Testis (tissue), 2 donors: ENCODE measurements at regions not wholly inside any gene's neighbourhood (a gene's known extent, or its start where the extent isn't known, plus 50 kb on each side); places are given as distances from the start of the nearest gene placed in this dataset.

ENCODE experiments used
- DNase-seq: peaks from one replicate; pipeline ENCODE4 v3.0.0-alpha.2; 2019
- H3K27ac ChIP-seq, 2 donors: fragments of 200-600 bp; sonication (generic); one replicate each; pipeline ENCODE4 v1.5.1; 2019
- H3K27me3 ChIP-seq: fragments of 200-600 bp; sonication (generic); one replicate; pipeline ENCODE4 v1.5.1; 2019
- H3K36me3 ChIP-seq: fragments of 200-600 bp; sonication (generic); one replicate; pipeline ENCODE4 v1.5.1; 2017; ENCODE audit warnings: low read depth; ENCODE audit errors: missing control alignments
- H3K4me1 ChIP-seq: fragments of 200-600 bp; sonication (generic); one replicate; pipeline ENCODE4 v1.5.1; 2019
- H3K4me3 ChIP-seq, 2 donors: fragments of 200-600 bp; sonication (generic); one replicate each; pipeline ENCODE4 v1.5.1; 2017 to 2019
- H3K9me3 ChIP-seq: fragments of 200-600 bp; sonication (generic); one replicate; pipeline ENCODE4 v1.5.1; 2017
- POLR2A ChIP-seq: fragments of 450-650 bp; IDR thresholded peaks from one replicate; pipeline ENCODE4 v1.6.1; 2017; ENCODE audit warnings: antibody characterized with exemption, mild to moderate bottlenecking, moderate library complexity
- WGBS, 2 donors: methylation state at CpG; one replicate each; pipeline ENCODE4 v1.1.5; 2018; 5-methylcytosine and 5-hydroxymethylcytosine counted together
- intact Hi-C: fragments of 100-400 bp; cut with DNase I; formaldehyde crosslinking; loops from one replicate; pipeline ENCODE4 v1.15.1; 2023; ENCODE audit warnings: low total_unique reads
- TF ChIP-seq, protein P1 (sequence below), 3 experiments: fragments of 450-650 bp in 2 of 3; fragments of 200-600 bp in 1 of 3; sonication (generic) in 1 of 3; IDR thresholded peaks; one replicate each; pipeline ENCODE4 v1.5.1; 2016 to 2019; ENCODE audit warnings: antibody characterized with exemption in 3 of 3, mild to moderate bottlenecking in 2 of 3, moderate library complexity in 1 of 3

DNA sequence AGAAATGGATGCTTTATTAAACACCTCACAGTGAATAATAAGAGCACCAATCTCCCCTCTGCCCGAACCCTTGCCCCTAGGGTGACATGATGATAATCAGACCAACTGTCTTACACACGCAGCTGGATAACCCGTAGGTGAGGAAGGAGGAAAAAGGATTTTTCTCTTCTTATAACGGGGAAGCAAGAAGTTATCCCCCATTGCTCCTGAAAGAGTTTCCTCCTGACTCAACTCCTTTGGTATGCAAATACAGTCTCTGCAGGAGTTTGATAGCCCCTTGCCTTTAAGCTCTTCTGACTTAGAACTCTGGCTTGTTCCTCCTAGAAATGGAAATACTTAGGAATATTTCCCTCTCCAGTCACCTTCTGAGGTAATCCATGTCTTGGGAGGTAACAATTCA is 455.8 kb downstream of the TMEM135 start:
- intact Hi-C loops = no loop called here
- no peaks in the 10 kb centered on the region for H3K27me3 ChIP-seq
- H3K4me3 ChIP-seq = no peak overlapping the region
- H3K27ac ChIP-seq = no peak overlapping the region
- WGBS, 2 donors = 66 to 71% methylated on average over 4 of the region's 4 CpGs
- H3K9me3 ChIP-seq = no peaks in the 10 kb centered on the region
- H3K4me1 ChIP-seq = no peaks in the 10 kb centered on the region
- no peaks in the 10 kb centered on the region for H3K36me3 ChIP-seq
- no peak for TF ChIP-seq POLR2A
- TF ChIP-seq, protein P1, sequence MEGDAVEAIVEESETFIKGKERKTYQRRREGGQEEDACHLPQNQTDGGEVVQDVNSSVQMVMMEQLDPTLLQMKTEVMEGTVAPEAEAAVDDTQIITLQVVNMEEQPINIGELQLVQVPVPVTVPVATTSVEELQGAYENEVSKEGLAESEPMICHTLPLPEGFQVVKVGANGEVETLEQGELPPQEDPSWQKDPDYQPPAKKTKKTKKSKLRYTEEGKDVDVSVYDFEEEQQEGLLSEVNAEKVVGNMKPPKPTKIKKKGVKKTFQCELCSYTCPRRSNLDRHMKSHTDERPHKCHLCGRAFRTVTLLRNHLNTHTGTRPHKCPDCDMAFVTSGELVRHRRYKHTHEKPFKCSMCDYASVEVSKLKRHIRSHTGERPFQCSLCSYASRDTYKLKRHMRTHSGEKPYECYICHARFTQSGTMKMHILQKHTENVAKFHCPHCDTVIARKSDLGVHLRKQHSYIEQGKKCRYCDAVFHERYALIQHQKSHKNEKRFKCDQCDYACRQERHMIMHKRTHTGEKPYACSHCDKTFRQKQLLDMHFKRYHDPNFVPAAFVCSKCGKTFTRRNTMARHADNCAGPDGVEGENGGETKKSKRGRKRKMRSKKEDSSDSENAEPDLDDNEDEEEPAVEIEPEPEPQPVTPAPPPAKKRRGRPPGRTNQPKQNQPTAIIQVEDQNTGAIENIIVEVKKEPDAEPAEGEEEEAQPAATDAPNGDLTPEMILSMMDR (IDR thresholded peaks at IDR 0.05) = no peak
- no peak for DNase-seq

DNA sequence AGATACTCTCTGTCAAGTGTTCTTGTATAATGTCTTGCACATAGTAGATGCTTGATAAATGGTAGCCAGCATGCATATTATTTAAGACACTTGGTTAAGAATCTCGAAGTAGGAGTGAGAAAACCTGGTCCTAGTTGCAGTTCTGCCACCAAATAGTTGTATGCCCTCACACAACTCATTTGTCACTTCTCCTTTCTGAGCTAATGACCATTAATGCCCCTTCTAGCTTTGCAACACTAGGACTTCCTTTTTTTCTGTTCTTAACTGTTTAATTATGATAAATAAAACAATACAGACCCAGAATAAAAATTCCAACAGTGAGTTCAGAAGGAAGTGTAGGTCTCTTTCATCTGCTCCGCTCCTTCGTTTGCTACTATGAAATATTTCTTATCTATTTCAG is 453.6 kb downstream of the TMEM135 start:
- TF ChIP-seq POLR2A = no peak
- TF ChIP-seq, protein P1 (IDR thresholded peaks at IDR 0.05) = no peak
- no peak for DNase-seq
- no peak overlapping the region for H3K4me3 ChIP-seq
- 68 to 73% methylated on average over 3 of the region's 3 CpGs for WGBS, 2 donors
- no peaks in the 10 kb centered on the region for H3K4me1 ChIP-seq
- no peak overlapping the region for H3K27ac ChIP-seq
- H3K36me3 ChIP-seq = no peaks in the 10 kb centered on the region
- intact Hi-C loops = no loop called here
- H3K27me3 ChIP-seq = no peaks in the 10 kb centered on the region
- no peaks in the 10 kb centered on the region for H3K9me3 ChIP-seq

DNA sequence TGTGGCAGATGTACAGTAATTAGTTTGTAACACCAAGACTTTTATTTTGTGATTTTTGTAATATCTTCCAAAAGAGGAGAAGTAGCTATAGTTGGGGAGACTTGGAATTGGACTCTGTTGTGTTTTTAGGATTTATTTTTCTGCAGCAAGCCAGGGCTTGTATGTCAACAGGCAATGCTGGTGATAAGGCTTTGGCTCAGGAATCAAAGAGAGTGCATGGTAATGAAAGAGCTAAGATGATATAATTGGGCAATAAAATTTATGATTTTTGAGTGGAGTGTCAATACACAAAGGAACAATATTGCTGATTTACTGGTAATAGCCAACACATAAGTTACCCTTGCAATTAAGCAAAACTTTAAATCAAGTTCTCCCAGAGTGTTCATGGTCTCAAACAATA is 452.9 kb downstream of the TMEM135 start:
- no peak for DNase-seq
- Histone ChIP-seq H3K27ac (no peak overlapping the region), H3K27me3 (no peaks in the 10 kb centered on the region), H3K36me3 (no peaks in the 10 kb centered on the region), H3K4me1 (no peaks in the 10 kb centered on the region), H3K9me3 (no peaks in the 10 kb centered on the region), H3K4me3 (no peak overlapping the region)
- TF ChIP-seq, protein P1 (IDR thresholded peaks at IDR 0.05) = no peak
- no peak for TF ChIP-seq POLR2A
- intact Hi-C loops = no loop called here

DNA sequence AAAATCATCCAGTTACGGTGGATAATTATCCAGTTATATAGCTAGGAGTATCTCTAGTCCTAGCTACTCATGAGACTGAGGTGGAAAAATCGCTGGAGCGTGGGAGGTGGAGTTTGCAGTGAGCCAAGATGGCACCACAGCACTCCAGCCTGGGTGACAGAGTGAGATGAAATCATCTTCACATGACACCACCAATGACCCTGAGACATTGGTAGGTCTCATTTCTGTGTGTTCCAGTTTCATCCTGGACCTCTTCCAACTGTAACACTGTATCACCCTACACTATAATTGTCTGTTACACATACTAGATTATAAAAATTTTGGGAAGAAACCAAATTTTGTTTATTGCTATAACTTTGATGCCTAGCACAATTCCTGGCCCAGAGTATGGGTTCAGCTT is 446.8 kb downstream of the TMEM135 start:
- TF ChIP-seq, protein P1 (IDR thresholded peaks at IDR 0.05) = no peak
- TF ChIP-seq POLR2A = no peak
- DNase-seq = no peak
- Histone ChIP-seq H3K4me1 (no peaks in the 10 kb centered on the region), H3K27me3 (no peaks in the 10 kb centered on the region), H3K27ac (no peak overlapping the region), H3K4me3 (no peak overlapping the region), H3K9me3 (no peaks in the 10 kb centered on the region), H3K36me3 (no peaks in the 10 kb centered on the region)
- WGBS, 2 donors = 81 to 93% methylated on average over 3 of the region's 3 CpGs
- intact Hi-C loops = no loop called here

DNA sequence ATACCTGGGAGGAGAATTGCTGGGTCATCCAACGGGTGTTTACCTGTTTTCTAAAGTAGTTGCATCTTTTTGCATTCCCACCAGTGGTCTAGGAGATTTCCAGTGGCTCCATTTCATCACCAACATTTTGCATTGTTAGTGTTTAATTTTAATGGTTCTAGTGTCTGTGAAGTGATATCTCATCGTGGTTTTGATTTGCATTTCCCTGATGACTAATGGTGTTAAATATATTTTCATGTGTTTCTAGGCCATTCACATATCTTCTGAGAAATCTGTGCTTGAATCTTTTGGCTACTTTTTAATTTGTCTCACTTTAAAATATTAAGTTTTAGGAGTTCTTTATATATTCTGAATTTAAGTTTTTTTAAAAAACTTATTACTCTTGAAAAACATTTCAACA is 439.6 kb downstream of the TMEM135 start:
- H3K36me3 ChIP-seq = no peaks in the 10 kb centered on the region
- H3K4me3 ChIP-seq = no peak overlapping the region
- DNase-seq = no peak
- no peak for TF ChIP-seq POLR2A
- TF ChIP-seq, protein P1 (IDR thresholded peaks at IDR 0.05) = no peak
- intact Hi-C loops = no loop called here
- no peaks in the 10 kb centered on the region for H3K9me3 ChIP-seq
- H3K4me1 ChIP-seq = no peaks in the 10 kb centered on the region
- 81 to 93% methylated on average over 2 of the region's 2 CpGs for WGBS, 2 donors
- H3K27me3 ChIP-seq = no peaks in the 10 kb centered on the region
- H3K27ac ChIP-seq = no peak overlapping the region
